ENCODE measurements at regions not wholly inside any gene's neighbourhood (a gene's known extent, or its start where the extent isn't known, plus 50 kb on each side); places are given as distances from the start of the nearest gene placed in this dataset.

GRCh38 chr10:84957427-84957826 lies 629.0 kb downstream of the CCSER2 start:
- TF ChIP-seq POLR2A (IDR thresholded peaks at IDR 0.05; ENCODE audit: extremely low read depth, insufficient read length) (no peak), CTCF (IDR thresholded peaks at IDR 0.05; ENCODE audit: low read depth, low read length) (no peak), MYC (IDR thresholded peaks at IDR 0.05; ENCODE audit: low read depth, low read length) (no peak), MAX (IDR thresholded peaks at IDR 0.05; ENCODE audit: low read depth, low read length) (no peak)
